22Rv1 (cell line): ENCODE measurements at regions not wholly inside any gene's neighbourhood (a gene's known extent, or its start where the extent isn't known, plus 50 kb on each side); places are given as distances from the start of the nearest gene placed in this dataset.
"Not testable (repeated sequence)": the region's sequence is repeated elsewhere in the genome, so short reads cannot be mapped to it uniquely, and the experiment has no call there.

Source experiments
- H3K27ac ChIP-seq: fragments of 450-650 bp; 2 replicates; pipeline ENCODE4 v1.5.1; 2017
- ZFX ChIP-seq: fragments of 450-650 bp; IDR thresholded peaks from 2 replicates; pipeline ENCODE4 v1.6.1; 2017; ENCODE audit warnings: antibody characterized with exemption, borderline replicate concordance
- TF ChIP-seq, protein P1 (sequence below): fragments of 450-650 bp; IDR thresholded peaks from 2 replicates; pipeline ENCODE4 v1.5.1; 2017; ENCODE audit warnings: mild to moderate bottlenecking

DNA sequence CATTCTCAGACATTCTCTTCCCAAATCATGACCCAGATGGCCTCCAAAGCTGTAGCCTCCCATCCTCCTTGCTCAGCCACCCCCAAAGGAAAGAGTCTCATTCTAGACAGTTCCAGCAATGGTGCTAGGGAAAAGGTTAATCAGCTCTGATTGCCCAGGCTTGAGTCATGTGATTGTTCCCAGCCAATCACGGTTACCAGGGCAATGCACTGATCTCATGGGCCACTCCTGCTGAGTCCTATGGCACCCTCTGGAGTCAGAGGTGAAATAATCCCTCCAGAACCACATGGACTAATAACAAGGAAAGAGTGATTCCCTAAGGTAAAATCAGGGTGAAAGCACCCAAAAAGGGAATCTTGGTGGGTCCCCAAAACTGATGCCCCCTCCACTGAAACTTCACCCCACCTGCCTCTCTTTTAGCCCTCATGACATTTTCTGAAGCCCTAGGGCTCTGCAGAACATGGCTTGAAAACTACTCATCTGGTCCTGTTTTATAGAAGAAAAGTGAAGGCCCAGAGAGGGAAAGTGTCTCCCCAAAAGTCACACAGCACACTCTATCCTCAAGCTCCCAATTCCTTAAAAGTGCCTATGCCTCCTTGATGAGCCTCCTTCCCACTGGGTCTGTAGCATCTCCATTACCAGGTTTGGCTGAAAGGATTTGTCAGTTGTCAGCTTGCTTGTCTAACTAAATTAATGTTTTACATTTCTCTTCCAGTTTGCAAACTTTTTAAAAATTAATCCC lies 203.7 kb downstream of the MN1 start:
- H3K27ac ChIP-seq, result no peak overlapping the region
- TF ChIP-seq, protein P1, sequence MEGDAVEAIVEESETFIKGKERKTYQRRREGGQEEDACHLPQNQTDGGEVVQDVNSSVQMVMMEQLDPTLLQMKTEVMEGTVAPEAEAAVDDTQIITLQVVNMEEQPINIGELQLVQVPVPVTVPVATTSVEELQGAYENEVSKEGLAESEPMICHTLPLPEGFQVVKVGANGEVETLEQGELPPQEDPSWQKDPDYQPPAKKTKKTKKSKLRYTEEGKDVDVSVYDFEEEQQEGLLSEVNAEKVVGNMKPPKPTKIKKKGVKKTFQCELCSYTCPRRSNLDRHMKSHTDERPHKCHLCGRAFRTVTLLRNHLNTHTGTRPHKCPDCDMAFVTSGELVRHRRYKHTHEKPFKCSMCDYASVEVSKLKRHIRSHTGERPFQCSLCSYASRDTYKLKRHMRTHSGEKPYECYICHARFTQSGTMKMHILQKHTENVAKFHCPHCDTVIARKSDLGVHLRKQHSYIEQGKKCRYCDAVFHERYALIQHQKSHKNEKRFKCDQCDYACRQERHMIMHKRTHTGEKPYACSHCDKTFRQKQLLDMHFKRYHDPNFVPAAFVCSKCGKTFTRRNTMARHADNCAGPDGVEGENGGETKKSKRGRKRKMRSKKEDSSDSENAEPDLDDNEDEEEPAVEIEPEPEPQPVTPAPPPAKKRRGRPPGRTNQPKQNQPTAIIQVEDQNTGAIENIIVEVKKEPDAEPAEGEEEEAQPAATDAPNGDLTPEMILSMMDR, result 0 out of 2 replicates have a peak, but pooled peaks have one; percentile 14
- no peak for TF ChIP-seq ZFX

DNA sequence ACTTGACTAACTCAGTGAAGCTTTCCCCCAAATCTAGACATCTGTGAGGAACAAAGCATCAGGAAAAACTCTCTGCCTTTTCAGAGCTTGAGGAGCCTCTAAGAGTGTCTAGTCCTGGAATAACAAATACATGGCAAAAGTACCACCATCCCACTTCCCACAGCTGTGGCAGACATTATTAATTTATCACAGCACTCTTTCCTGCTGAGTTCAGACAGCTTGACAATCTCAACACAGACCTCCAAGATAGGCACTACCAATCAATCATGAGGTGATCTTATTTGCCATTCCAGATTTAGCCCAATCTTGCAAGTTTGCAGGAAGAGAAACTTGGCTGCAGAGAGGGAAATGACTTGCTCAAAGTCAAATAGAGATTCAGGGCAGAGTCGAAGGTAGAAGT lies 202.8 kb downstream of the MN1 start:
- H3K27ac ChIP-seq, result no peak overlapping the region
- TF ChIP-seq ZFX, result no peak
- TF ChIP-seq, protein P1, result no peak

DNA sequence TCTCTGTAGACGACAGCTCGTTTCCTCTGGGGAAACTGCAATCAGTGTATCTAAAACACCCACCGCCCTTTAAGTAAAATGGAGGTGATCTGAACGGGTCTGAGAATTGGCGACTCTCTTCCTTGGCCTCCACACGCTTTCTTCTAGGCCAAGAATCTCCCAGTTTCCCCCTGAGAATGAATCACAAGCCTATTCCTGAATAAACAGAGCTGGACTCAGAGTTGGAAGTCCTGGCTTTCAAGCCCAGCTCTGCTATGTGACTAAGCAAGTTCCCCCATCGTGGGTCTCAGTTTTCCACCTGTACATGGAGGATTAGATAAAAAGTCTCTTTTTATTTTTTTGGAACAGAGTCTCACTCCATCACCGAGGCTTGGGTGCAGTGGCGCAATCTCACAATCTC lies 200.4 kb downstream of the MN1 start:
- TF ChIP-seq, protein P1, result no peak
- no peak for TF ChIP-seq ZFX
- no peak overlapping the region for H3K27ac ChIP-seq

DNA sequence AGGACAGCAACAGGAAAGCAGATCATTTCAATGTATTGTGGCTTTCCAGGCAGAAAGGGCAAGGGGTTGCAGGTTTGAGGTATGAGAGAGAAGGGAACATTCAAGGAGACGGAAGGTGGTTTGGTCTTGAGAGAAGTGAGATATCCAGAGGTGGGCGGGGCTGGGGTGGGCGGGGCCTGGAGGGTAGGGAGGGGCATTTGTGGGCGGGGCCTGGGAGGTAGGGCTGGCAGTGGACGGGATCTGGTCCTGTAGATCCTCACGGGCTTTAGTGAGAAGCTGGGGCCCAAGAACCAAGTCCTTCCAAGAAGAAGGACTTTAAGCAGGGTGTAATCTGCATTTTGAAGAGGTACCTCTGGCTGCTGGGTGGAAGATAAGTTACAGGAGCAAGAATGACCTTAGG lies 199.2 kb downstream of the MN1 start:
- TF ChIP-seq, protein P1, result no peak
- no peak for TF ChIP-seq ZFX
- H3K27ac ChIP-seq, result no peak overlapping the region

DNA sequence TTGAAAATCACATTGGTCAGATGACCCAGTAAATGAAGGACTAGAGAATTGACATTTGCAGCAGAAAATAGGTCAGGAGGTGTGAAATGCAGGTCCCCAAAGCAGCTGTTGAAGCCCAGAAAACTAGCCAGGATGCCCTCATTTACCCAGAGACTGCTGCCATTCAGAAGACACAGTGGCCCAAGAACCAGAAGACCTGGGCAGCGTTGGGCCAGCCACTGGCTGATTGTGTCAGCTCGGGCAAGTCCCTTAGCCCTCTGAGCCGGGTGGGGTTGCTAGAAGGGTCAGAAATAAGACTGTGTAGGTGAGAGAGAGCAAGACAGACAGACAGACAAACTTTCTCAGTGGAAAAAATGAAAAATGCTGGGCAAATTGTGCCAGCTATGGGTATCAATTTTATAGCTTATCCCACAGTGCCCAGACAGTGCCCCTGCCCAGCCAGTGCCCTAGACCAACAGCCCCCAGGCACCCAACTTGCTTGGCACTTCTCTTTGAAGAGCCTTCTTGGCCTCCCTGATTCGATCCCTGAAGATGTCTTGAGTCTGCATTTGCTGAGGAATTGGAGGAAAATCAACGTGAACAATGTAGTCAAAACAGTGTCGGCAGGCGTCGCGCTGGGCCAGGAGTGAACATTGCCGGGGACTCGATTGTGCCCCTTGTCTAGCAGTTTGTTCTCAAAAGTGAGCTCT lies 198.3 kb downstream of the MN1 start:
- TF ChIP-seq, protein P1, result no peak
- TF ChIP-seq ZFX, result no peak
- no peak overlapping the region for H3K27ac ChIP-seq

DNA sequence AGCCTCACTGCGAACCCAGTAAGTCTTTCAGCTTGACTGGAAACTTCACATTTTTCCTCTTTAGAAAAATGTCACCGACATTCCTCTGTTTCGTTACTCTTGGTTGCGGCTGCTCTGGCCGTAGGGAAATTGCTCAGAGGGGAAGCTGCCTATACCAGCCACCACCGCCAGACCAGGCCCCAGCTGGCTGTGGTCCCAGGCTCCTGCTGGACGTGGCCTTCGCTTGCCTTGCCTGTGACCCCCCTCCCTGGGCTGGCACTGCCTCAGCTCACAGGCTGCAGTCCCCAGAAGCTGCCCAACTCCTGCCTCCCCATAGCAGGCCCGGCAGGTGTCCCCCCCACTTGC lies 197.8 kb downstream of the MN1 start:
- no peak overlapping the region for H3K27ac ChIP-seq
- no peak for TF ChIP-seq ZFX
- TF ChIP-seq, protein P1, result no peak

DNA sequence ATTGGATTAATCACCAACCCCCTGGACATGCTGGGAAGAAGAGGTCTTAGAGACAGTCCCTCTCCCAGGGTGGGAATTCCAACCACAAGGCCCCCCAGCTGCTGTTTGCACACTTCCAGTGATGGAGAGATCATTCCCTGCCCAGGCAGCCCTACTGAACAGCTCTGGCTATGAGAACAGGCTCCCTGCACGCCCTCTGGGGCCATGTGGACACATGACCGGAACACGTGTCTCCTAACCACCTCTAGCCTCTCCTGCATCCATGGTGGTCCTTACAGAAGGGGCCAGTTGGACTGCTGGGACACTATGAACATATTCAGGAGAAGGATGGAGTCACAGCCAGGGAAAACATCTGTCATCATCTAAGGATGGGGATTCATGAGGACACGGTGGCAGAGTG lies 196.2 kb downstream of the MN1 start:
- H3K27ac ChIP-seq, result no peak overlapping the region
- TF ChIP-seq ZFX, result no peak
- TF ChIP-seq, protein P1, result no peak

DNA sequence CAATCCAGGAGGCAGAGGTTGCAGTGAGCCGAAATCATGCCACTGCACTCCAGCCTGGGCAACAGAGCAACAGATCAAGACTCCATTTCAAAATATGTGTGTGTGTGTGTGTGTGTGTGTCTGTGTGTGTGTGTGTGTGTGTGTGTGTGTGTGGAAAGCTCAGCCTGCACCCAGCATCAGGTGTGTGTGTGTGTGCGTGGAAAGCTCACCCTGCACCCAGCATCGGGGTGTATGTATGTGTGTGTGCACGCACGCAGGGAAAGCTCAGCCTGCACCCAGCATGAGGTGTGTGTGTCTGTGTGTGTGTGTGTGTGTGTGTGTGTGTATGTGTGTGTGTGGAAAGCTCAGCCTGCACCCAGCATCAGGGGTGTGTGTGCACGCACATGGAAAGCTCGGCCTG lies 193.8 kb downstream of the MN1 start:
- H3K27ac ChIP-seq, result not testable (repeated sequence)
